RWPE2 (cell line): ENCODE measurements at regions not wholly inside any gene's neighbourhood (a gene's known extent, or its start where the extent isn't known, plus 50 kb on each side); places are given as distances from the start of the nearest gene placed in this dataset.

ENCODE experiments used
- ATAC-seq: fragments of 200-7000 bp; cut with Tn5 transposase; 3 replicates; pipeline ENCODE4 v1.9.1; 2021; ENCODE audit warnings: low read depth
- DNase-seq: peaks from one replicate; pipeline ENCODE4 v3.0.0-alpha.2; 2020; ENCODE audit warnings: low spot score
- H3K27ac ChIP-seq: fragments of 450-650 bp; 2 replicates; pipeline ENCODE4 v1.5.1; 2017; ENCODE audit warnings: mild to moderate bottlenecking; ENCODE audit not compliant: poor library complexity, severe bottlenecking
- H3K27me3 ChIP-seq: fragments of 250-450 bp; sonication (Bioruptor Pico); 2 replicates; pipeline ENCODE4 v1.5.1; 2021; ENCODE audit warnings: mild to moderate bottlenecking, moderate library complexity; ENCODE audit not compliant: insufficient read depth, poor library complexity, severe bottlenecking
- H3K36me3 ChIP-seq: fragments of 250-450 bp; sonication (Bioruptor Pico); 2 replicates; pipeline ENCODE4 v1.5.1; 2020; ENCODE audit warnings: low read depth, mild to moderate bottlenecking, moderate library complexity
- H3K4me1 ChIP-seq: fragments of 250-450 bp; sonication (Bioruptor Pico); 2 replicates; pipeline ENCODE4 v1.5.1; 2021; ENCODE audit warnings: mild to moderate bottlenecking, moderate library complexity; ENCODE audit not compliant: insufficient read depth, poor library complexity, severe bottlenecking
- H3K4me3 ChIP-seq: fragments of 250-450 bp; sonication (Bioruptor Pico); 2 replicates; pipeline ENCODE4 v1.5.1; 2021; ENCODE audit warnings: mild to moderate bottlenecking, moderate library complexity; ENCODE audit not compliant: severe bottlenecking
- H3K9me3 ChIP-seq: fragments of 250-450 bp; sonication (Bioruptor Pico); 2 replicates; pipeline ENCODE4 v1.5.1; 2021; ENCODE audit warnings: mild to moderate bottlenecking, moderate library complexity; ENCODE audit not compliant: severe bottlenecking
- TF ChIP-seq, protein P1 (sequence below): fragments of 450-650 bp; IDR thresholded peaks from one replicate; pipeline ENCODE4 v1.5.1; 2017; ENCODE audit warnings: mild to moderate bottlenecking, moderate library complexity; ENCODE audit not compliant: poor library complexity, severe bottlenecking

DNA sequence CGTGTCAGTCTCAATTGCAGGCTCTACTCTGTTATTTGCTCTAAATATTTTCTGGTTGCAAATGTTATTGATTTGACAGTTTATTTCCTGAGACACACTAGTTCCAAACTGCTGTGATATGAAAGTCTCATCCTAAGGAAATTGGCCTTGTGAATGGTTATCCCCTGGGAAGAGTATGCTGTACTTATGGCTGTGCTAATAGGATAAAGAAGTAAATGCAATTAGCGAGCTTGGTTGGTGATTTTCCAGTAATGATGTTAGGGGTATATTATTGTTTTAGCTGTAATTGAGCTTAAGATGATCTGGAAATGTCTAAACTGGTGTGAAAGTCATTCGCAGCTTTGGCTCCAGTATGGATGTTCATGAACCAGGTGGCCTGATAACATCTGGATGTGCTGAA, 197.9 kb downstream of the SUDS3 start:
- H3K4me3 ChIP-seq: no peak overlapping the region
- TF ChIP-seq, protein P1, sequence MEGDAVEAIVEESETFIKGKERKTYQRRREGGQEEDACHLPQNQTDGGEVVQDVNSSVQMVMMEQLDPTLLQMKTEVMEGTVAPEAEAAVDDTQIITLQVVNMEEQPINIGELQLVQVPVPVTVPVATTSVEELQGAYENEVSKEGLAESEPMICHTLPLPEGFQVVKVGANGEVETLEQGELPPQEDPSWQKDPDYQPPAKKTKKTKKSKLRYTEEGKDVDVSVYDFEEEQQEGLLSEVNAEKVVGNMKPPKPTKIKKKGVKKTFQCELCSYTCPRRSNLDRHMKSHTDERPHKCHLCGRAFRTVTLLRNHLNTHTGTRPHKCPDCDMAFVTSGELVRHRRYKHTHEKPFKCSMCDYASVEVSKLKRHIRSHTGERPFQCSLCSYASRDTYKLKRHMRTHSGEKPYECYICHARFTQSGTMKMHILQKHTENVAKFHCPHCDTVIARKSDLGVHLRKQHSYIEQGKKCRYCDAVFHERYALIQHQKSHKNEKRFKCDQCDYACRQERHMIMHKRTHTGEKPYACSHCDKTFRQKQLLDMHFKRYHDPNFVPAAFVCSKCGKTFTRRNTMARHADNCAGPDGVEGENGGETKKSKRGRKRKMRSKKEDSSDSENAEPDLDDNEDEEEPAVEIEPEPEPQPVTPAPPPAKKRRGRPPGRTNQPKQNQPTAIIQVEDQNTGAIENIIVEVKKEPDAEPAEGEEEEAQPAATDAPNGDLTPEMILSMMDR: no peak
- H3K9me3 ChIP-seq: peaks cover 5% of the 10 kb centered on the region
- no peak overlapping the region for H3K27ac ChIP-seq
- H3K36me3 ChIP-seq: no peaks in the 10 kb centered on the region
- no peaks in the 10 kb centered on the region for H3K4me1 ChIP-seq
- ATAC-seq (no peak), DNase-seq (no peak)
- no peaks in the 10 kb centered on the region for H3K27me3 ChIP-seq

DNA sequence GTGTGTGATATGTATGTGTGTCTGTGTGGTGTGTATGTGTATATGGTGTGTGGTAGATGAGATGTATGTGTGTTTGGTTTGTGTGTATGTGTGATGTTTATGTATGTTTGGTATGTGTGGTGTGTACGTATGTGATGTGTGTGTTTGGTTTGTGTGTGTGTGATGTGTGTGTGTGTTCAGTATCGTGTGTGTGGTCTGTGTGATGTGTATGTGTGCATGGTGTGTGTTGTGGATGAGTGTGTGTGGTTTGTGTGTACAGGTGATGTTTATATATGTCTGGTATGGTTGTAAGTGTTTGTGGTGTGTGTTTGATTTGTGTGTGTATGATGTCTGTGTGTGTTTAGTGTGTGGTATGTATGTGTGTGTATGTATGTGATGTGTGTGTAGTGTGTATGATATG, 199.4 kb downstream of the SUDS3 start:
- no peaks in the 10 kb centered on the region for H3K4me1 ChIP-seq
- no peaks in the 10 kb centered on the region for H3K27me3 ChIP-seq
- no peak overlapping the region for H3K4me3 ChIP-seq
- TF ChIP-seq, protein P1: no peak
- DNase-seq: no peak
- H3K36me3 ChIP-seq: no peaks in the 10 kb centered on the region
- H3K27ac ChIP-seq: no peak overlapping the region
- no peaks in the 10 kb centered on the region for H3K9me3 ChIP-seq
- ATAC-seq: no peak

DNA sequence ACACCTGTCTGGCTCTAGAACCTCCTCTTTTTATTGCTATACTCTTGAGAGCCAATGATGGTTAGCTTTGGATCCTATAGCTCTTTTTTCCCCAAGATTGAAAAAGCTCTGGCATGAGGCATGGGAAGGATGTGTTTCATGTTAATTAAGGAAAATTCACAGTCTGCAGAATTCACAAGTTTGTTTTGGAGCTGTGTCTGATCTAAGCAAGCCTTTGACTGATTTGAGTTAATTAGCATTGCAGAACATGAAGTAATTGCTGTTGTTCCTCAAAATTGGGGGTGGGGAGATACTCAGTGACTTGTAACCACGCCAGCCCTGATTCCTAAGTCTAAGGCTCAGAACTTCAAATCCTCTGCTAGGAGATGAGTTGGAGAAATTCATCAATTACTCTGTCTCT, 205.0 kb downstream of the SUDS3 start:
- Histone ChIP-seq H3K9me3 (no peaks in the 10 kb centered on the region), H3K4me1 (no peaks in the 10 kb centered on the region), H3K36me3 (no peaks in the 10 kb centered on the region), H3K4me3 (no peak overlapping the region), H3K27ac (no peak overlapping the region), H3K27me3 (no peaks in the 10 kb centered on the region)
- TF ChIP-seq, protein P1: no peak
- DNase-seq (no peak), ATAC-seq (no peak)

DNA sequence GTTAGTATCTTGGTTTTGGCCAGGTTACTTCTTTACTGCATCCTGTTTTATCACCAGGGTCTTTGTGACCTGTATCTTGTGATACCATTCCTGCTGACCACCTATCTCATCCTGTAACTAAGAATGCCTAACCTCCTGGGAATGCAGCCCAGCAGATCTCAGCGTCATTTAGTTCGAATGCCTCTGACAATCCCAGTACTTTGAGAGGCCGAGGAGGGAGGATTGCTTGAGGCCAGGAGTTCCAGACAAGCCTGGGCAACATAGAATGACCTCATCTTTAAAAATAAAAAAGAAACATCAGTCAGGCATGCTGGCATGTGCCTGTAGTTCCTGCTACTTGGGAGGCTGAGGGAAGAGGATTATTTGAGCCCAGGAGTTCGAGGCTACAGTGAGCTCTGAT, 206.5 kb downstream of the SUDS3 start:
- ATAC-seq (no peak), DNase-seq (no peak)
- H3K4me3 ChIP-seq: no peak overlapping the region
- TF ChIP-seq, protein P1: no peak
- H3K27ac ChIP-seq: no peak overlapping the region
- no peaks in the 10 kb centered on the region for H3K27me3 ChIP-seq
- no peaks in the 10 kb centered on the region for H3K4me1 ChIP-seq
- H3K36me3 ChIP-seq: no peaks in the 10 kb centered on the region
- H3K9me3 ChIP-seq: no peaks in the 10 kb centered on the region

DNA sequence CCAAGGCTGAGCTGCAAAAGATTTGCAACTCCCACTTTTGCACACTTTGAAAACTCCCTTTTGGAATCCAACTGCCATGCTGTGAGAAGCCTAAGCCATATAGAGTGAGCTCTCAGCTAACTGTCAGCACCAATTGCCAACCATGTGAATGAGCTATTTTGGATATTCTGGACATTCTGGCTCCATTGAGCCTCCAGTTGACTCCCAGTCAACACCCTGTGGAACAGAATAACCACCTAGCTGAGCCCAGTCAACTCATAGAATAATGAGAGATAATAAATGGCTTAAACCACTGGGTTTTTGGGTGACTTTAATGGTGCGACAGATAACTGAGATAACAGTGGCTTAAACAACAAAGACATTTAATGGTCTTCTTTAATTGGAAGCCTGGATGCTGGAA, 210.1 kb downstream of the SUDS3 start:
- Histone ChIP-seq H3K36me3 (no peaks in the 10 kb centered on the region), H3K27me3 (no peaks in the 10 kb centered on the region), H3K27ac (no peak overlapping the region), H3K9me3 (no peaks in the 10 kb centered on the region), H3K4me1 (no peaks in the 10 kb centered on the region), H3K4me3 (no peak overlapping the region)
- ATAC-seq (no peak), DNase-seq (no peak)
- TF ChIP-seq, protein P1: no peak
